ENCODE measurements at regions not wholly inside any gene's neighbourhood (a gene's known extent, or its start where the extent isn't known, plus 50 kb on each side); places are given as distances from the start of the nearest gene placed in this dataset.
"Not testable (repeated sequence)": the region's sequence is repeated elsewhere in the genome, so short reads cannot be mapped to it uniquely, and the experiment has no call there.

- Histone ChIP-seq H4K20me1 (ENCODE audit: insufficient read depth, low read length) (no peaks in the 10 kb centered on the region), H3K9ac (ENCODE audit: insufficient read depth, low read length, poor library complexity, severe bottlenecking) (no peak overlapping the region), H2AFZ (ENCODE audit: insufficient read depth, low read depth, low read length, poor library complexity, severe bottlenecking) (no peak overlapping the region), H3K4me1 (ENCODE audit: control insufficient read depth in 1 of 2, insufficient read depth in 2 of 2, low read length in 2 of 2) (no peaks in the 10 kb centered on the region), H3K4me2 (replicated peaks; ENCODE audit: extremely low read depth, low read length, poor library complexity, severe bottlenecking) (no peak overlapping the region), H3K27ac (ENCODE audit: low read depth in 1 of 2, low read length in 2 of 2) (no peak overlapping the region), H3K36me3 (replicated peaks in 1 of 2; ENCODE audit: control insufficient read depth in 1 of 2, insufficient read depth in 2 of 2, low read length in 2 of 2) (no peaks in the 10 kb centered on the region), H3K4me3 (replicated peaks in 1 of 3; ENCODE audit: low read depth in 2 of 3, low read length in 3 of 3) (no peak overlapping the region), H3K9me3 (replicated peaks in 1 of 2; ENCODE audit: control insufficient read depth in 1 of 2, insufficient read depth in 1 of 2, low read length in 2 of 2) (no peaks in the 10 kb centered on the region), H3K79me2 (ENCODE audit: insufficient read depth, low read length) (no peaks in the 10 kb centered on the region), H3K27me3 (ENCODE audit: control insufficient read depth in 2 of 2, insufficient read depth in 2 of 2, low read length in 2 of 2) (peaks cover 0 to 3% of the 10 kb centered on the region in 2 donors)
- Mint-ChIP-seq H3K27me3 (ENCODE audit: low read depth in 3 of 3) (no peaks in the 10 kb centered on the region), H3K4me1 (no peaks in the 10 kb centered on the region), H3K36me3 (no peaks in the 10 kb centered on the region), H3K9me3 (peaks cover 0 to 2% (median 0%) of the 10 kb centered on the region in 7 donors), H3K27ac (no peak overlapping the region), H3K4me3 (no peak overlapping the region)
- TF ChIP-seq, protein P1, sequence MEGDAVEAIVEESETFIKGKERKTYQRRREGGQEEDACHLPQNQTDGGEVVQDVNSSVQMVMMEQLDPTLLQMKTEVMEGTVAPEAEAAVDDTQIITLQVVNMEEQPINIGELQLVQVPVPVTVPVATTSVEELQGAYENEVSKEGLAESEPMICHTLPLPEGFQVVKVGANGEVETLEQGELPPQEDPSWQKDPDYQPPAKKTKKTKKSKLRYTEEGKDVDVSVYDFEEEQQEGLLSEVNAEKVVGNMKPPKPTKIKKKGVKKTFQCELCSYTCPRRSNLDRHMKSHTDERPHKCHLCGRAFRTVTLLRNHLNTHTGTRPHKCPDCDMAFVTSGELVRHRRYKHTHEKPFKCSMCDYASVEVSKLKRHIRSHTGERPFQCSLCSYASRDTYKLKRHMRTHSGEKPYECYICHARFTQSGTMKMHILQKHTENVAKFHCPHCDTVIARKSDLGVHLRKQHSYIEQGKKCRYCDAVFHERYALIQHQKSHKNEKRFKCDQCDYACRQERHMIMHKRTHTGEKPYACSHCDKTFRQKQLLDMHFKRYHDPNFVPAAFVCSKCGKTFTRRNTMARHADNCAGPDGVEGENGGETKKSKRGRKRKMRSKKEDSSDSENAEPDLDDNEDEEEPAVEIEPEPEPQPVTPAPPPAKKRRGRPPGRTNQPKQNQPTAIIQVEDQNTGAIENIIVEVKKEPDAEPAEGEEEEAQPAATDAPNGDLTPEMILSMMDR (IDR thresholded peaks at IDR 0.05): no peak
- intact Hi-C loops (cut with micrococcal nuclease): no loop called here
- no peak for DNase-seq
- WGBS (ENCODE audit: insufficient coverage): no CpG with 5 or more reads among the region's 1 CpG
Measured at GRCh38 chrX:66756717-66757116, 117.8 kb upstream of the EDA2R start.

DNA sequence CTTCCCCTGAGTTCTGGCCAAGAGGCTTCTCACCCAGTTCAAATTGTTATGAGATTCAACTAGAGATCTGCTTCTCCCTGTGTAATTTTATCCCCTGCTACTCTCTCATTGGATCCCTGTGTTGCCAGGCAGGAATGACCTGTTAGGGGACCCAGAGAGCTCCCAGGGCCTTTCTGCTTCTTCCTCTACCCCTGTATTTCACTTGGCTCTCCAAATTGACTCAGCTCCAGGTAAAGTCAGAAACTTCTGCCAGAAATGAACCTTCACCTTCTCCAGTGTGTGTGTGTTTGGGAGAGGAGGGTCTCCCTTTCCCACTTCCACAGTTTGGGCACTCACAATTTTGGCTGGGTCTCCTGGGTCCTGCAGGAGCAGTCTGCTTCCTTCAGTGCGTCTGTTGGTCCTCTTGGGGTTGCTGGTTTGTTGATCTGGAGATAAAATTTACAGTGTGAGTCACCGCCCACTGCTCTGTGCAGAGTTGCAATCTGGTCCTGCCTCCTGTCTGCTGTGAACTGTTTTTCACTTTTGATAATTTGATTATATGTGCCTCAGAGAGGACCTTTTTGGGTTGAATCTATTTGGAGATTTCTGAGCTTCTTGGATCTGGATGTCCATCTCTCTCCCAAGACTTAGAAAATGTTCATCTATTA, 112.4 kb upstream of the EDA2R start:
- WGBS (ENCODE audit: insufficient coverage): 67% methylated on average over 1 of the region's 2 CpGs

GRCh38 chrX:66744519-66744918, 105.6 kb upstream of the EDA2R start:
- peaks cover 0 to 18% (median 11%) of the 10 kb centered on the region in 7 donors for H3K9me3 Mint-ChIP-seq
- WGBS (ENCODE audit: insufficient coverage): no CpG with 5 or more reads among the region's 1 CpG
- H3K27me3 ChIP-seq (ENCODE audit: control insufficient read depth in 2 of 2, insufficient read depth in 2 of 2, low read length in 2 of 2): not testable (repeated sequence)

More for the DNA sequence above, 112.4 kb upstream of the EDA2R start:
- intact Hi-C loops (cut with micrococcal nuclease): no loop called here
- H3K27ac ChIP-seq (ENCODE audit: low read depth in 1 of 2, low read length in 2 of 2): no peak overlapping the region
- H3K27me3 ChIP-seq (ENCODE audit: control insufficient read depth in 2 of 2, insufficient read depth in 2 of 2, low read length in 2 of 2): no peaks in the 10 kb centered on the region
- no peaks in the 10 kb centered on the region for H3K4me1 ChIP-seq (ENCODE audit: control insufficient read depth in 1 of 2, insufficient read depth in 2 of 2, low read length in 2 of 2)
- H3K4me1 Mint-ChIP-seq: no peaks in the 10 kb centered on the region
- H3K27ac Mint-ChIP-seq: no peak overlapping the region
- H3K9me3 ChIP-seq (replicated peaks in 1 of 2; ENCODE audit: control insufficient read depth in 1 of 2, insufficient read depth in 1 of 2, low read length in 2 of 2): no peaks in the 10 kb centered on the region
- H3K79me2 ChIP-seq (ENCODE audit: insufficient read depth, low read length): no peaks in the 10 kb centered on the region
- no peaks in the 10 kb centered on the region for H4K20me1 ChIP-seq (ENCODE audit: insufficient read depth, low read length)
- no peaks in the 10 kb centered on the region for H3K36me3 Mint-ChIP-seq
- H3K27me3 Mint-ChIP-seq (ENCODE audit: low read depth in 3 of 3): peaks cover 4 to 5% (median 4%) of the 10 kb centered on the region in 3 donors
- H3K9ac ChIP-seq (ENCODE audit: insufficient read depth, low read length, poor library complexity, severe bottlenecking): no peak overlapping the region
- H3K36me3 ChIP-seq (replicated peaks in 1 of 2; ENCODE audit: control insufficient read depth in 1 of 2, insufficient read depth in 2 of 2, low read length in 2 of 2): no peaks in the 10 kb centered on the region
- H3K4me3 ChIP-seq (replicated peaks in 1 of 3; ENCODE audit: low read depth in 2 of 3, low read length in 3 of 3): no peak overlapping the region
- no peak overlapping the region for H2AFZ ChIP-seq (ENCODE audit: insufficient read depth, low read depth, low read length, poor library complexity, severe bottlenecking)
- no peak overlapping the region for H3K4me2 ChIP-seq (replicated peaks; ENCODE audit: extremely low read depth, low read length, poor library complexity, severe bottlenecking)
- no peak overlapping the region for H3K4me3 Mint-ChIP-seq
- no peak for DNase-seq
- peaks cover 0 to 5% (median 2%) of the 10 kb centered on the region in 7 donors for H3K9me3 Mint-ChIP-seq
- TF ChIP-seq, protein P1 (IDR thresholded peaks at IDR 0.05): no peak

More at GRCh38 chrX:66744519-66744918, 105.6 kb upstream of the EDA2R start:
- H3K4me3 Mint-ChIP-seq; intact Hi-C loops (cut with micrococcal nuclease); H3K27ac ChIP-seq (ENCODE audit: low read depth in 1 of 2, low read length in 2 of 2); H2AFZ ChIP-seq (ENCODE audit: insufficient read depth, low read depth, low read length, poor library complexity, severe bottlenecking); H3K36me3 ChIP-seq (replicated peaks in 1 of 2; ENCODE audit: control insufficient read depth in 1 of 2, insufficient read depth in 2 of 2, low read length in 2 of 2); H4K20me1 ChIP-seq (ENCODE audit: insufficient read depth, low read length); H3K4me1 Mint-ChIP-seq; H3K4me1 ChIP-seq (ENCODE audit: control insufficient read depth in 1 of 2, insufficient read depth in 2 of 2, low read length in 2 of 2); H3K79me2 ChIP-seq (ENCODE audit: insufficient read depth, low read length); DNase-seq; H3K4me2 ChIP-seq (replicated peaks; ENCODE audit: extremely low read depth, low read length, poor library complexity, severe bottlenecking); H3K27ac Mint-ChIP-seq; H3K4me3 ChIP-seq (replicated peaks in 1 of 3; ENCODE audit: low read depth in 2 of 3, low read length in 3 of 3); H3K9me3 ChIP-seq (replicated peaks in 1 of 2; ENCODE audit: control insufficient read depth in 1 of 2, insufficient read depth in 1 of 2, low read length in 2 of 2); H3K9ac ChIP-seq (ENCODE audit: insufficient read depth, low read length, poor library complexity, severe bottlenecking); H3K36me3 Mint-ChIP-seq; H3K27me3 Mint-ChIP-seq (ENCODE audit: low read depth in 3 of 3): not testable (repeated sequence)

Data from CD14-positive monocyte (primary cell).